HepG2 (cell line): ENCODE measurements at regions not wholly inside any gene's neighbourhood (a gene's known extent, or its start where the extent isn't known, plus 50 kb on each side); places are given as distances from the start of the nearest gene placed in this dataset.

ENCODE experiments used
- ATAC-seq: fragments of 200-7000 bp; cut with Tn5 transposase; 3 replicates; pipeline ENCODE4 v1.9.1; 2020; ENCODE audit warnings: mild to moderate bottlenecking, moderate library complexity
- BruUV-seq: library from RNA; stranded (reverse); fragments of 400-500 nt; replicated peaks from 2 replicates; lab custom pipeline; 2021; lab: Mats Ljungman, UMichigan
- CTCF ChIA-PET: fragments of 300-600 bp; formaldehyde crosslinking; extraction: SDS; loops from one replicate; lab custom pipeline; 2021; ENCODE audit warnings: low total read pairs, inconsistent platforms, low intra/inter-chr PET ratio; lab: Yijun Ruan, JAX
- POLR2A ChIA-PET: fragments of 350-600 bp; sonication (Branson Sonifier 250); formaldehyde crosslinking; loops from one replicate; lab custom pipeline; 2020; ENCODE audit warnings: antibody characterized with exemption, inconsistent platforms; lab: Yijun Ruan, JAX
- DNase-seq: peaks from one replicate; pipeline ENCODE4 v3.0.0-alpha.2; 2015; ENCODE audit warnings: low spot score
- FAIRE-seq: peaks from 3 replicates; lab custom pipeline; 2011; peaks lifted over from hg19 to GRCh38; lab: Jason Lieb, UNC
- H2AFZ ChIP-seq: one replicate; pipeline ENCODE4 v1.6.1; 2011; ENCODE audit warnings: low read length, inconsistent platforms
- H3K27ac ChIP-seq: fragments of 300-600 bp; 3 replicates; pipeline ENCODE4 v1.8.0; 2011; ENCODE audit warnings: mixed run types, mild to moderate bottlenecking, mixed read lengths, low read length, inconsistent platforms; ENCODE audit not compliant: insufficient read depth; ENCODE audit errors: extremely low read length
- H3K27me3 ChIP-seq, 2 experiments: fragments of 200-600 bp in 1 of 2; 2 replicates in 1 of 2; 3 replicates in 1 of 2; pipeline versions ENCODE4 v1.6.0 to v1.8.0; 2011; ENCODE audit warnings: low read length in 2 of 2, mild to moderate bottlenecking in 2 of 2, moderate library complexity in 2 of 2, inconsistent platforms in 1 of 2; ENCODE audit not compliant: insufficient read depth in 2 of 2, control insufficient read depth in 1 of 2
- H3K36me3 ChIP-seq, 2 experiments: fragments of 200-600 bp in 1 of 2; replicated peaks in 1 of 2; 2 replicates in 1 of 2; 3 replicates in 1 of 2; pipeline versions ENCODE4 v1.5.1 to v1.8.0; 2011; ENCODE audit warnings: low read length in 2 of 2, inconsistent platforms in 1 of 2; ENCODE audit not compliant: insufficient read depth in 2 of 2, control insufficient read depth in 1 of 2
- H3K4me1 ChIP-seq: 2 replicates; pipeline ENCODE4 v1.5.1; 2012; ENCODE audit warnings: low read length, inconsistent platforms; ENCODE audit not compliant: insufficient read depth
- H3K4me2 ChIP-seq: 2 replicates; pipeline ENCODE4 v1.6.0; 2011; ENCODE audit warnings: low read depth, low read length, inconsistent platforms
- H3K4me3 ChIP-seq, 3 experiments: fragments of 200-600 bp in 1 of 3; sonication (generic), shearing (Covaris generic) in 1 of 3; replicated peaks in 1 of 3; 2 replicates each; pipeline ENCODE4 v1.5.1; 2011 to 2016; ENCODE audit warnings: low read length in 3 of 3, inconsistent platforms in 2 of 3, low read depth in 2 of 3, mild to moderate bottlenecking in 2 of 3, control low read depth in 1 of 3, mixed read lengths in 1 of 3; ENCODE audit not compliant: insufficient read depth in 1 of 3
- H3K79me2 ChIP-seq: one replicate; pipeline ENCODE4 v1.6.1; 2011; ENCODE audit warnings: low read length, inconsistent platforms; ENCODE audit not compliant: insufficient read depth
- H3K9ac ChIP-seq: 2 replicates; pipeline ENCODE4 v1.6.0; 2011; ENCODE audit warnings: mild to moderate bottlenecking, low read depth, low read length, inconsistent platforms; ENCODE audit not compliant: insufficient read depth
- H3K9me3 ChIP-seq: 2 replicates; pipeline ENCODE4 v1.5.1; 2012; ENCODE audit warnings: mild to moderate bottlenecking, low read length
- H4K20me1 ChIP-seq: 2 replicates; pipeline ENCODE4 v1.6.0; 2011; ENCODE audit warnings: inconsistent platforms, mild to moderate bottlenecking, low read length, moderate library complexity; ENCODE audit not compliant: insufficient read depth
- YY1 ChIP-seq: IDR thresholded peaks from 2 replicates; pipeline ENCODE4 v1.6.1; 2011; ENCODE audit warnings: low read length, low read depth, moderate library complexity, mild to moderate bottlenecking; ENCODE audit not compliant: insufficient read depth, insufficient replicate concordance
- ZNF678 ChIP-seq: sonication (generic); formaldehyde crosslinking; IDR thresholded peaks from 2 replicates; pipeline ENCODE4 v1.4.0; 2020; ENCODE audit warnings: mild to moderate bottlenecking, missing genetic modification reagents
- WGBS: methylation state at CpG from one replicate; pipeline ENCODE4 v1.1.6; 2017; ENCODE audit warnings: low lambda C conversion rate; 5-methylcytosine and 5-hydroxymethylcytosine counted together
- in situ Hi-C: cut with HindIII; loops from 2 replicates; pipeline ENCODE4 v1.10.0; 2017; ENCODE audit warnings: low pct_unique_long_range_greater_than_20kb; ENCODE audit not compliant: extremely low pct_ligation_motif_present
- intact Hi-C: fragments of 100-400 bp; cut with micrococcal nuclease; formaldehyde crosslinking; loops from one replicate; pipeline ENCODE4 v1.10.0; 2022; ENCODE audit not compliant: unreplicated experiment
- small RNA-seq, 3 experiments: library from RNA; depleted of rRNA; stranded (forward); fragments of <200 nt; gene quantifications; one replicate each; pipeline ENCODE3, GENCODE V24; 2012; ENCODE audit warnings: low read depth in 2 of 3, low replicate concordance in 1 of 3; ENCODE audit not compliant: insufficient read length in 3 of 3, insufficient read depth in 2 of 3

- Histone ChIP-seq H3K4me1 (no peaks in the 10 kb centered on the region), H3K9me3 (no peaks in the 10 kb centered on the region), H3K27me3 (no peaks in the 10 kb centered on the region), H3K4me3 (no peak overlapping the region), H3K36me3 (no peaks in the 10 kb centered on the region), H3K27ac (no peak overlapping the region), H2AFZ (no peak overlapping the region), H3K79me2 (no peaks in the 10 kb centered on the region), H4K20me1 (no peaks in the 10 kb centered on the region), H3K9ac (no peak overlapping the region), H3K4me2 (no peak overlapping the region)
- TF ChIP-seq ZNF678 (CRISPR knock-in tag): no peak
- TF ChIP-seq YY1: no peak
- POLR2A ChIA-PET: no interaction called here
- WGBS: 0% methylated on average over 2 of the region's 2 CpGs
- CTCF ChIA-PET: no interaction called here
- no TSS peak for BruUV-seq
- no peak for ATAC-seq
- intact Hi-C loops (no loop called here), in situ Hi-C loops (no loop called here)
- FAIRE-seq: no peak
- no peak for DNase-seq
Observed at GRCh38 chr4:54793856-54794422, 136.2 kb downstream of the KIT start.

Small RNA genes in the stretch of these regions (small RNA-seq; reads per million reads assigned to genes)
- 0 reads per million in 3 experiments for gene RPL38P3
